K562 (cell line): ENCODE measurements at regions not wholly inside any gene's neighbourhood (a gene's known extent, or its start where the extent isn't known, plus 50 kb on each side); places are given as distances from the start of the nearest gene placed in this dataset.

Source experiments
- ATF7 ChIP-seq: fragments of 450-650 bp; IDR thresholded peaks from 2 replicates; pipeline ENCODE4 v1.7.1; 2014; ENCODE audit warnings: mild to moderate bottlenecking, moderate library complexity
- DEAF1 ChIP-seq: fragments of 450-650 bp; formaldehyde crosslinking; IDR thresholded peaks from 2 replicates; pipeline ENCODE4 v1.4.0; 2020; ENCODE audit warnings: mild to moderate bottlenecking, moderate library complexity
- ETV5 ChIP-seq: sonication (generic); formaldehyde crosslinking; IDR thresholded peaks from 2 replicates; pipeline ENCODE4 v1.4.0; 2020; ENCODE audit warnings: low read depth, mild to moderate bottlenecking, missing genetic modification reagents
- GATA2 ChIP-seq: sonication (generic); formaldehyde crosslinking; IDR thresholded peaks from 2 replicates; pipeline ENCODE4 v1.4.0; 2020; ENCODE audit warnings: mild to moderate bottlenecking, missing genetic modification reagents
- GTF2F1 ChIP-seq: IDR thresholded peaks from 2 replicates; pipeline ENCODE4 v1.6.1; 2011; ENCODE audit warnings: low read depth, low read length, improper control_type of control experiment
- KLF13 ChIP-seq: fragments of 450-650 bp; IDR thresholded peaks from 2 replicates; pipeline ENCODE4 v1.6.1; 2016; ENCODE audit warnings: missing genetic modification characterization, low read depth, mild to moderate bottlenecking, missing compliant biosample characterization, moderate library complexity, borderline replicate concordance
- MBD2 ChIP-seq: sonication (generic); IDR thresholded peaks from 2 replicates; pipeline ENCODE4 v1.6.1; 2016; ENCODE audit warnings: low read depth, borderline replicate concordance
- RAD21 ChIP-seq, 2 experiments: fragments of 250-450 bp in 1 of 2; fragments of 450-650 bp in 1 of 2; sonication (Bioruptor Pico) in 1 of 2; formaldehyde crosslinking in 1 of 2; IDR thresholded peaks in 1 of 2; conservative IDR thresholded peaks in 1 of 2; 2 replicates each; pipeline versions ENCODE4 v1.4.0 to v1.8.0; 2020 to 2022; ENCODE audit warnings: mild to moderate bottlenecking in 2 of 2, moderate library complexity in 1 of 2
- RB1 ChIP-seq: fragments of 450-650 bp; IDR thresholded peaks from 2 replicates; pipeline ENCODE4 v1.6.1; 2017; ENCODE audit warnings: low read depth, mild to moderate bottlenecking
- RBM14 ChIP-seq: fragments of 200-400 bp; formaldehyde crosslinking; IDR thresholded peaks from 2 replicates; pipeline ENCODE4 v1.6.1; 2018; ENCODE audit warnings: low read depth, mild to moderate bottlenecking, low read length, moderate library complexity, borderline replicate concordance; ENCODE audit not compliant: insufficient read depth
- TAF15 ChIP-seq: fragments of 200-400 bp; formaldehyde crosslinking; IDR thresholded peaks from 2 replicates; pipeline ENCODE4 v1.6.1; 2017; ENCODE audit warnings: mild to moderate bottlenecking, low read depth, low read length, moderate library complexity
- YY1 ChIP-seq, 3 experiments: IDR thresholded peaks; 2 replicates each; pipeline ENCODE4 v1.6.1; 2011; ENCODE audit warnings: low read length in 2 of 3, mild to moderate bottlenecking in 2 of 3, moderate library complexity in 2 of 3, borderline replicate concordance in 1 of 3, control low read depth in 1 of 3, low read depth in 1 of 3; ENCODE audit not compliant: insufficient read depth in 3 of 3, insufficient replicate concordance in 2 of 3, control insufficient read depth in 1 of 3, insufficient read length in 1 of 3; ENCODE audit errors: extremely low read depth in 1 of 3
- ZKSCAN1 ChIP-seq: fragments of 150-350 bp; IDR thresholded peaks from 2 replicates; pipeline ENCODE4 v1.6.1; 2016; ENCODE audit warnings: low read depth, low read length
- ZNF165 ChIP-seq: fragments of 250-450 bp; sonication (Bioruptor Pico); IDR thresholded peaks from 2 replicates; pipeline ENCODE4 v1.4.0; 2020; ENCODE audit warnings: borderline replicate concordance
- ZNF551 ChIP-seq: fragments of 250-450 bp; sonication (Bioruptor Pico); IDR thresholded peaks from 2 replicates; pipeline ENCODE4 v1.5.0; 2021; ENCODE audit warnings: mild to moderate bottlenecking, moderate library complexity
- ZNF586 ChIP-seq: fragments of 450-650 bp; formaldehyde crosslinking; conservative IDR thresholded peaks from 2 replicates; pipeline ENCODE4 v1.4.0; 2020; ENCODE audit warnings: mild to moderate bottlenecking, moderate library complexity
- ZSCAN29 ChIP-seq: fragments of 450-650 bp; IDR thresholded peaks from 2 replicates; pipeline ENCODE4 v1.6.1; 2017

- TF ChIP-seq RAD21 (CRISPR knock-in tag; conservative IDR thresholded peaks at IDR 0.05 in 1 of 2, IDR thresholded peaks at IDR 0.05 in 1 of 2) (peak; percentile 89 to 94), TAF15 (no peak), GATA2 (CRISPR knock-in tag) (no peak), ZKSCAN1 (peak; percentile 95), MBD2 (no peak), ATF7 (no peak), DEAF1 (CRISPR knock-in tag) (peak; percentile 87), RB1 (peak; percentile 65; the same call in 1 of the 2 replicates), KLF13 (tag) (no peak), ETV5 (CRISPR knock-in tag) (no peak), YY1 (IDR thresholded peaks at IDR 0.05; ENCODE audit: borderline replicate concordance in 1 of 3, control insufficient read depth in 1 of 3, extremely low read depth in 1 of 3, insufficient read depth in 3 of 3, insufficient read length in 1 of 3, insufficient replicate concordance in 2 of 3, low read depth in 1 of 3, low read length in 2 of 3) (peak in 1 of 3 experiments; percentile 18), ZNF586 (no peak), ZNF165 (CRISPR knock-in tag) (no peak), ZNF551 (CRISPR knock-in tag) (no peak), ZSCAN29 (no peak), RBM14 (no peak), GTF2F1 (no peak)
Observed at GRCh38 chr9:124126648-124127646, 115.4 kb downstream of the LHX2 start (continued).
